Right lobe of liver (tissue), 4 donors: ENCODE measurements at regions not wholly inside any gene's neighbourhood (a gene's known extent, or its start where the extent isn't known, plus 50 kb on each side); places are given as distances from the start of the nearest gene placed in this dataset.

Experiments used
- POLR2A ChIP-seq: fragments of 450-650 bp; IDR thresholded peaks from one replicate; pipeline ENCODE4 v1.6.1; 2017; ENCODE audit warnings: antibody characterized with exemption, mild to moderate bottlenecking
- TF ChIP-seq, protein P1 (sequence below), 4 donors: fragments of 200-600 bp in 3 of 4; fragments of 450-650 bp in 1 of 4; IDR thresholded peaks; one replicate each; pipeline versions ENCODE4 v1.5.1 to v1.8.0; 2016 to 2022; ENCODE audit warnings: antibody characterized with exemption in 4 of 4, mild to moderate bottlenecking in 2 of 4
- donor health status: DM: no; HTN: no; CAD: no.
- donor health status: DM: no; HTN: no; CAD: no.
- donor health status: DM: no; HTN: yes; CAD: no.

GRCh38 chr1:30188329-30188728 lies 535.1 kb downstream of the MATN1 start:
- TF ChIP-seq, protein P1, sequence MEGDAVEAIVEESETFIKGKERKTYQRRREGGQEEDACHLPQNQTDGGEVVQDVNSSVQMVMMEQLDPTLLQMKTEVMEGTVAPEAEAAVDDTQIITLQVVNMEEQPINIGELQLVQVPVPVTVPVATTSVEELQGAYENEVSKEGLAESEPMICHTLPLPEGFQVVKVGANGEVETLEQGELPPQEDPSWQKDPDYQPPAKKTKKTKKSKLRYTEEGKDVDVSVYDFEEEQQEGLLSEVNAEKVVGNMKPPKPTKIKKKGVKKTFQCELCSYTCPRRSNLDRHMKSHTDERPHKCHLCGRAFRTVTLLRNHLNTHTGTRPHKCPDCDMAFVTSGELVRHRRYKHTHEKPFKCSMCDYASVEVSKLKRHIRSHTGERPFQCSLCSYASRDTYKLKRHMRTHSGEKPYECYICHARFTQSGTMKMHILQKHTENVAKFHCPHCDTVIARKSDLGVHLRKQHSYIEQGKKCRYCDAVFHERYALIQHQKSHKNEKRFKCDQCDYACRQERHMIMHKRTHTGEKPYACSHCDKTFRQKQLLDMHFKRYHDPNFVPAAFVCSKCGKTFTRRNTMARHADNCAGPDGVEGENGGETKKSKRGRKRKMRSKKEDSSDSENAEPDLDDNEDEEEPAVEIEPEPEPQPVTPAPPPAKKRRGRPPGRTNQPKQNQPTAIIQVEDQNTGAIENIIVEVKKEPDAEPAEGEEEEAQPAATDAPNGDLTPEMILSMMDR (IDR thresholded peaks at IDR 0.05) = no peak
- TF ChIP-seq POLR2A = no peak
